Kidney epithelial cell (primary cell): ENCODE measurements at regions not wholly inside any gene's neighbourhood (a gene's known extent, or its start where the extent isn't known, plus 50 kb on each side); places are given as distances from the start of the nearest gene placed in this dataset.

Source experiments
- DNase-seq: peaks from one replicate; pipeline ENCODE4 v3.0.0-alpha.2; 2010; ENCODE audit warnings: low read depth
- H3K27me3 ChIP-seq: 2 replicates; pipeline ENCODE4 v1.6.0; 2011; ENCODE audit warnings: low read length; ENCODE audit not compliant: control insufficient read depth, insufficient read depth
- H3K36me3 ChIP-seq: 2 replicates; pipeline ENCODE4 v1.5.1; 2011; ENCODE audit warnings: low read length; ENCODE audit not compliant: control insufficient read depth, insufficient read depth
- H3K4me3 ChIP-seq: 2 replicates; pipeline ENCODE4 v1.5.1; 2011; ENCODE audit warnings: low read depth, mild to moderate bottlenecking, control low read depth, low read length
- CTCF ChIP-seq: IDR thresholded peaks from 2 replicates; pipeline ENCODE4 v1.5.1; 2011; ENCODE audit warnings: mild to moderate bottlenecking, moderate library complexity, low read length, control low read depth, inconsistent platforms; ENCODE audit not compliant: insufficient read depth, poor library complexity, severe bottlenecking

- DNase-seq: no peak
- Histone ChIP-seq H3K36me3 (no peaks in the 10 kb centered on the region), H3K27me3 (no peaks in the 10 kb centered on the region), H3K4me3 (no peak overlapping the region)
- no peak for TF ChIP-seq CTCF
Measured at GRCh38 chr10:28788762-28789161, 111.4 kb downstream of the BAMBI start.

GRCh38 chr10:28790146-28790545, 112.8 kb downstream of the BAMBI start:
- Histone ChIP-seq H3K4me3 (no peak overlapping the region), H3K36me3 (no peaks in the 10 kb centered on the region), H3K27me3 (no peaks in the 10 kb centered on the region)
- TF ChIP-seq CTCF: no peak
- DNase-seq: no peak

GRCh38 chr10:28793482-28793881, 116.2 kb downstream of the BAMBI start:
- no peak for DNase-seq
- TF ChIP-seq CTCF: no peak
- H3K36me3 ChIP-seq: no peaks in the 10 kb centered on the region

GRCh38 chr10:28794986-28795385, 117.7 kb downstream of the BAMBI start:
- Histone ChIP-seq H3K4me3 (no peak overlapping the region), H3K36me3 (no peaks in the 10 kb centered on the region), H3K27me3 (no peaks in the 10 kb centered on the region)
- TF ChIP-seq CTCF: no peak
- DNase-seq: no peak

More at GRCh38 chr10:28793482-28793881, 116.2 kb downstream of the BAMBI start:
- Histone ChIP-seq H3K4me3 (no peak overlapping the region), H3K27me3 (no peaks in the 10 kb centered on the region)

GRCh38 chr10:28796606-28797512, 119.5 kb downstream of the BAMBI start:
- Histone ChIP-seq H3K36me3 (no peaks in the 10 kb centered on the region), H3K4me3 (no peak overlapping the region), H3K27me3 (no peaks in the 10 kb centered on the region)
- TF ChIP-seq CTCF: no peak
- no peak for DNase-seq
